ENCODE measurements at regions not wholly inside any gene's neighbourhood (a gene's known extent, or its start where the extent isn't known, plus 50 kb on each side); places are given as distances from the start of the nearest gene placed in this dataset.

GRCh38 chr6:94494500-94494899, 1075.1 kb upstream of the EPHA7 start:
- TF ChIP-seq POLR2A (IDR thresholded peaks at IDR 0.05) (no peak), CTCF (IDR thresholded peaks at IDR 0.05) (no peak)
- no peak for DNase-seq
- H3K4me3 ChIP-seq (replicated peaks in 1 of 3): no peak overlapping the region
- no peak overlapping the region for H3K27ac ChIP-seq
- no peaks in the 10 kb centered on the region for H3K4me1 ChIP-seq
- H3K9me3 ChIP-seq: no peaks in the 10 kb centered on the region
- no peaks in the 10 kb centered on the region for H3K36me3 ChIP-seq
- intact Hi-C loops (cut with DNase I): no loop called here
- WGBS, 2 donors: 91 to 92% methylated on average over 1 of the region's 1 CpG
- no peaks in the 10 kb centered on the region for H3K27me3 ChIP-seq

- H3K27me3 ChIP-seq: no peaks in the 10 kb centered on the region
- intact Hi-C loops (cut with DNase I): no loop called here
- TF ChIP-seq CTCF (IDR thresholded peaks at IDR 0.05) (no peak), POLR2A (IDR thresholded peaks at IDR 0.05) (no peak)
- no peaks in the 10 kb centered on the region for H3K4me1 ChIP-seq
- H3K4me3 ChIP-seq (replicated peaks in 1 of 3): no peak overlapping the region
- H3K27ac ChIP-seq: no peak overlapping the region
- no peaks in the 10 kb centered on the region for H3K36me3 ChIP-seq
- DNase-seq: no peak
- H3K9me3 ChIP-seq: no peaks in the 10 kb centered on the region
Measured at GRCh38 chr6:94487371-94487770, 1068.0 kb upstream of the EPHA7 start.

- Histone ChIP-seq H3K27ac (no peak overlapping the region), H3K36me3 (no peaks in the 10 kb centered on the region), H3K27me3 (no peaks in the 10 kb centered on the region), H3K9me3 (no peaks in the 10 kb centered on the region), H3K4me3 (replicated peaks in 1 of 3) (no peak overlapping the region), H3K4me1 (no peaks in the 10 kb centered on the region)
- WGBS, 2 donors: 52 to 59% methylated on average over 3 of the region's 3 CpGs
- intact Hi-C loops (cut with DNase I): no loop called here
- no peak for TF ChIP-seq POLR2A (IDR thresholded peaks at IDR 0.05)
- no peak for TF ChIP-seq CTCF (IDR thresholded peaks at IDR 0.05)
- DNase-seq: no peak
Measured at GRCh38 chr6:94478133-94479005, 1059.0 kb upstream of the EPHA7 start.

- H3K9me3 ChIP-seq: no peaks in the 10 kb centered on the region
- DNase-seq: no peak
- TF ChIP-seq CTCF (IDR thresholded peaks at IDR 0.05) (no peak), POLR2A (IDR thresholded peaks at IDR 0.05) (no peak)
Measured at GRCh38 chr6:94468830-94469229, 1049.5 kb upstream of the EPHA7 start.

GRCh38 chr6:94464018-94464510, 1044.7 kb upstream of the EPHA7 start:
- Histone ChIP-seq H3K4me3 (replicated peaks in 1 of 3) (no peak overlapping the region), H3K27ac (no peak overlapping the region), H3K27me3 (no peaks in the 10 kb centered on the region), H3K9me3 (no peaks in the 10 kb centered on the region), H3K36me3 (no peaks in the 10 kb centered on the region), H3K4me1 (no peaks in the 10 kb centered on the region)
- intact Hi-C loops (cut with DNase I): no loop called here
- no peak for DNase-seq
- WGBS, 2 donors: 37 to 45% methylated on average over 3 of the region's 3 CpGs
- TF ChIP-seq POLR2A (IDR thresholded peaks at IDR 0.05): no peak
- no peak for TF ChIP-seq CTCF (IDR thresholded peaks at IDR 0.05)

More at GRCh38 chr6:94468830-94469229, 1049.5 kb upstream of the EPHA7 start:
- Histone ChIP-seq H3K27me3 (no peaks in the 10 kb centered on the region), H3K4me3 (replicated peaks in 1 of 3) (no peak overlapping the region), H3K27ac (no peak overlapping the region), H3K36me3 (no peaks in the 10 kb centered on the region), H3K4me1 (no peaks in the 10 kb centered on the region)
- intact Hi-C loops (cut with DNase I): no loop called here

Data from thyroid gland (tissue), 4 donors.